ENCODE measurements at regions not wholly inside any gene's neighbourhood (a gene's known extent, or its start where the extent isn't known, plus 50 kb on each side); places are given as distances from the start of the nearest gene placed in this dataset.

- WGBS, result 69% methylated on average over 2 of the region's 2 CpGs
- Histone ChIP-seq H3K27ac (ENCODE audit: low read depth in 1 of 2, low read length in 2 of 2) (no peak overlapping the region), H3K9ac (ENCODE audit: low read depth in 1 of 2, low read length in 2 of 2) (no peak overlapping the region), H3K27me3 (ENCODE audit: control insufficient read depth in 4 of 4, insufficient read depth in 4 of 4, low read length in 3 of 4) (peaks cover 0 to 2% (median 0%) of the 10 kb centered on the region in 4 donors), H3K9me3 (ENCODE audit: control insufficient read depth in 4 of 4, low read length in 3 of 4) (no peaks in the 10 kb centered on the region), H3K4me3 (ENCODE audit: low read depth in 1 of 3, low read length in 3 of 3) (no peak overlapping the region), H3K4me1 (ENCODE audit: control insufficient read depth in 4 of 4, insufficient read depth in 4 of 4, low read length in 3 of 4) (peaks cover 0 to 3% (median 0%) of the 10 kb centered on the region in 4 donors), H3K36me3 (ENCODE audit: control insufficient read depth in 4 of 4, insufficient read depth in 3 of 4, low read depth in 1 of 4, low read length in 3 of 4) (no peaks in the 10 kb centered on the region)
- TF ChIP-seq RAD21 (IDR thresholded peaks at IDR 0.05) (no peak), MAX (IDR thresholded peaks at IDR 0.05) (no peak), ZBTB33 (IDR thresholded peaks at IDR 0.05) (no peak), JUND (IDR thresholded peaks at IDR 0.05) (no peak), YY1 (IDR thresholded peaks at IDR 0.05) (no peak), SP1 (IDR thresholded peaks at IDR 0.05) (no peak), REST (IDR thresholded peaks at IDR 0.05) (no peak), FOXA1 (IDR thresholded peaks at IDR 0.05) (no peak), ATF3 (IDR thresholded peaks at IDR 0.05) (no peak), GABPA (IDR thresholded peaks at IDR 0.05 in 1 of 2, conservative IDR thresholded peaks at IDR 0.05 in 1 of 2) (no peak)
- no peak for DNase-seq (ENCODE audit: low spot score)
Observed at GRCh38 chr5:60538426-60538825, 161.5 kb downstream of the DEPDC1B start.

GRCh38 chr5:60535951-60536350 is 164.0 kb downstream of the DEPDC1B start:
- Histone ChIP-seq H3K9me3 (ENCODE audit: control insufficient read depth in 4 of 4, low read length in 3 of 4) (no peaks in the 10 kb centered on the region), H3K4me1 (ENCODE audit: control insufficient read depth in 4 of 4, insufficient read depth in 4 of 4, low read length in 3 of 4) (peaks cover 0 to 3% (median 0%) of the 10 kb centered on the region in 4 donors), H3K36me3 (ENCODE audit: control insufficient read depth in 4 of 4, insufficient read depth in 3 of 4, low read depth in 1 of 4, low read length in 3 of 4) (no peaks in the 10 kb centered on the region), H3K4me3 (ENCODE audit: low read depth in 1 of 3, low read length in 3 of 3) (no peak overlapping the region), H3K27me3 (ENCODE audit: control insufficient read depth in 4 of 4, insufficient read depth in 4 of 4, low read length in 3 of 4) (peaks cover 0 to 2% (median 0%) of the 10 kb centered on the region in 4 donors), H3K9ac (ENCODE audit: low read depth in 1 of 2, low read length in 2 of 2) (no peak overlapping the region), H3K27ac (ENCODE audit: low read depth in 1 of 2, low read length in 2 of 2) (no peak overlapping the region)
- no peak for DNase-seq (ENCODE audit: low spot score)
- no peak for TF ChIP-seq TAF1 (conservative IDR thresholded peaks at IDR 0.05)
- no peak for TF ChIP-seq EGR1 (IDR thresholded peaks at IDR 0.05; ENCODE audit: low read depth in 2 of 2)
- TF ChIP-seq MAX (IDR thresholded peaks at IDR 0.05), result no peak
- TF ChIP-seq RXRA (IDR thresholded peaks at IDR 0.05), result no peak
- TF ChIP-seq GABPA (IDR thresholded peaks at IDR 0.05 in 1 of 2, conservative IDR thresholded peaks at IDR 0.05 in 1 of 2), result no peak
- TF ChIP-seq FOXA1 (IDR thresholded peaks at IDR 0.05), result no peak
- TF ChIP-seq ATF3 (IDR thresholded peaks at IDR 0.05), result no peak
- no peak for TF ChIP-seq RAD21 (IDR thresholded peaks at IDR 0.05)
- TF ChIP-seq SP1 (IDR thresholded peaks at IDR 0.05), result no peak
- TF ChIP-seq HNF4A (conservative IDR thresholded peaks at IDR 0.05), result no peak
- no peak for TF ChIP-seq CTCF (IDR thresholded peaks at IDR 0.05; ENCODE audit: low read depth, low read length, missing input control)
- no peak for TF ChIP-seq JUND (IDR thresholded peaks at IDR 0.05)
- no peak for TF ChIP-seq REST (IDR thresholded peaks at IDR 0.05)
- TF ChIP-seq HNF4G (IDR thresholded peaks at IDR 0.05), result no peak
- no peak for TF ChIP-seq YY1 (IDR thresholded peaks at IDR 0.05)
- TF ChIP-seq ZBTB33 (IDR thresholded peaks at IDR 0.05), result no peak
- TF ChIP-seq NR2F2 (IDR thresholded peaks at IDR 0.05), result no peak
- WGBS, result 88% methylated on average over 2 of the region's 2 CpGs

Data from liver (tissue), 8 donors.